GM12878 (cell line): ENCODE measurements at regions not wholly inside any gene's neighbourhood (a gene's known extent, or its start where the extent isn't known, plus 50 kb on each side); places are given as distances from the start of the nearest gene placed in this dataset.

Experiments
- ATAC-seq: fragments of 200-7000 bp; cut with Tn5 transposase; 3 replicates; pipeline ENCODE4 v1.9.1; 2020; ENCODE audit warnings: mild to moderate bottlenecking, moderate library complexity
- BruUV-seq: library from RNA; stranded (reverse); fragments of 400-500 nt; replicated peaks from 2 replicates; lab custom pipeline; 2021; lab: Mats Ljungman, UMichigan
- CTCF ChIA-PET: fragments of 300-600 bp; sonication (Branson Sonifier 250); formaldehyde crosslinking; extraction: SDS; loops from one replicate; lab custom pipeline; 2021; ENCODE audit warnings: inconsistent platforms; lab: Yijun Ruan, JAX
- POLR2A ChIA-PET: fragments of 350-600 bp; formaldehyde crosslinking; extraction: SDS; loops from one replicate; lab custom pipeline; 2021; ENCODE audit warnings: inconsistent platforms; lab: Charles Lee
- RAD21 ChIA-PET: fragments of 300-600 bp; sonication (Branson Sonifier 250); formaldehyde crosslinking; loops from one replicate; lab custom pipeline; 2023; ENCODE audit warnings: antibody characterized with exemption; ENCODE audit not compliant: unreplicated experiment; lab: Charles Lee
- SMC1A ChIA-PET: fragments of 300-600 bp; sonication (Branson Sonifier 250); formaldehyde crosslinking; loops from one replicate; lab custom pipeline; 2023; ENCODE audit not compliant: unreplicated experiment, uncharacterized antibody; lab: Charles Lee
- DNase-seq: peaks from one replicate; pipeline ENCODE4 v3.0.0-alpha.2; 2011; ENCODE audit warnings: low read depth, low spot score
- FAIRE-seq: peaks from 3 replicates; lab custom pipeline; 2011; peaks lifted over from hg19 to GRCh38; lab: Jason Lieb, UNC
- H2AFZ ChIP-seq: 2 replicates; pipeline ENCODE4 v1.6.0; 2011; ENCODE audit warnings: low read depth, low read length, control low read depth; ENCODE audit not compliant: control insufficient read depth
- H3K27ac ChIP-seq: 2 replicates; pipeline ENCODE4 v1.5.1; 2011; ENCODE audit warnings: control low read depth; ENCODE audit not compliant: control insufficient read depth, insufficient read depth
- H3K27me3 ChIP-seq, 2 experiments: replicated peaks in 1 of 2; 2 replicates each; pipeline versions ENCODE4 v1.6.0 to v1.6.1; 2011; ENCODE audit warnings: low read length in 1 of 2; ENCODE audit not compliant: control insufficient read depth in 2 of 2, insufficient read depth in 2 of 2
- H3K36me3 ChIP-seq, 2 experiments: 2 replicates each; pipeline ENCODE4 v1.5.1; 2011; ENCODE audit warnings: low read length in 1 of 2; ENCODE audit not compliant: control insufficient read depth in 2 of 2, insufficient read depth in 2 of 2
- H3K4me1 ChIP-seq: 2 replicates; pipeline ENCODE4 v1.6.1; 2011; ENCODE audit warnings: mild to moderate bottlenecking, low read length, moderate library complexity, mixed read lengths; ENCODE audit not compliant: control insufficient read depth, insufficient read depth
- H3K4me2 ChIP-seq: 2 replicates; pipeline ENCODE4 v1.6.0; 2011; ENCODE audit warnings: control low read depth; ENCODE audit not compliant: control insufficient read depth, insufficient read depth
- H3K4me3 ChIP-seq: fragments of 200-600 bp; sonication (generic); 2 replicates; pipeline ENCODE4 v1.5.1; 2016
- H3K79me2 ChIP-seq: 2 replicates; pipeline ENCODE4 v1.6.0; 2011; ENCODE audit warnings: low read length; ENCODE audit not compliant: control insufficient read depth, insufficient read depth
- H3K9ac ChIP-seq: 2 replicates; pipeline ENCODE4 v1.8.0; 2011; ENCODE audit warnings: low read length, control low read depth, mixed read lengths; ENCODE audit not compliant: control insufficient read depth, insufficient read depth
- H3K9me3 ChIP-seq: replicated peaks from 3 replicates; pipeline ENCODE4 v1.5.1; 2011; ENCODE audit warnings: mild to moderate bottlenecking, low read length; ENCODE audit not compliant: control insufficient read depth, insufficient read depth
- H4K20me1 ChIP-seq: 2 replicates; pipeline ENCODE4 v1.6.0; 2011; ENCODE audit not compliant: control insufficient read depth, insufficient read depth
- ASH2L ChIP-seq: fragments of 300-600, 200-600 bp; sonication (generic); IDR thresholded peaks from 2 replicates; pipeline ENCODE4 v1.6.1; 2017; ENCODE audit warnings: low read depth, mild to moderate bottlenecking, borderline replicate concordance
- CBFB ChIP-seq: IDR thresholded peaks from 2 replicates; pipeline ENCODE4 v1.6.1; 2016; ENCODE audit warnings: antibody characterized with exemption, low read depth
- CREB1 ChIP-seq: IDR thresholded peaks from 2 replicates; pipeline ENCODE4 v1.6.1; 2012; ENCODE audit warnings: low read depth, mild to moderate bottlenecking, inconsistent platforms
- FOS ChIP-seq: IDR thresholded peaks from 3 replicates; pipeline ENCODE4 v1.6.1; 2011; ENCODE audit warnings: borderline replicate concordance; ENCODE audit not compliant: insufficient read length; ENCODE audit errors: extremely low read depth
- KDM1A ChIP-seq: fragments of 200-600 bp; sonication (generic); IDR thresholded peaks from 2 replicates; pipeline ENCODE4 v1.6.1; 2016; ENCODE audit warnings: borderline replicate concordance
- RAD51 ChIP-seq: fragments of 450-650 bp; IDR thresholded peaks from 2 replicates; pipeline ENCODE4 v1.6.1; 2016; ENCODE audit warnings: moderate library complexity, mild to moderate bottlenecking, inconsistent platforms
- RBBP5 ChIP-seq: fragments of 200-600 bp; sonication (generic); conservative IDR thresholded peaks from 2 replicates; pipeline ENCODE4 v1.6.1; 2016
- SREBF1 ChIP-seq: IDR thresholded peaks from 2 replicates; pipeline ENCODE4 v1.6.1; 2012; ENCODE audit warnings: mild to moderate bottlenecking, low read length
- SRF ChIP-seq, 2 experiments: IDR thresholded peaks; 2 replicates each; pipeline ENCODE4 v1.6.1; 2011; ENCODE audit warnings: low read depth in 2 of 2, low read length in 2 of 2, mild to moderate bottlenecking in 1 of 2, moderate library complexity in 1 of 2
- STAT1 ChIP-seq: fragments of 450-650 bp; conservative IDR thresholded peaks from 2 replicates; pipeline ENCODE4 v1.6.1; 2014; ENCODE audit warnings: antibody characterized with exemption, mild to moderate bottlenecking
- TARDBP ChIP-seq: IDR thresholded peaks from 2 replicates; pipeline ENCODE4 v1.6.1; 2016; ENCODE audit warnings: borderline replicate concordance
- WRNIP1 ChIP-seq: IDR thresholded peaks from 2 replicates; pipeline ENCODE4 v1.6.1; 2011; ENCODE audit warnings: low read depth, low read length, improper control_type of control experiment, borderline replicate concordance
- YY1 ChIP-seq: IDR thresholded peaks from 2 replicates; pipeline ENCODE4 v1.6.1; 2011; ENCODE audit warnings: low read depth, mild to moderate bottlenecking, low read length
- ZBED1 ChIP-seq: IDR thresholded peaks from 2 replicates; pipeline ENCODE4 v1.6.1; 2016; ENCODE audit warnings: borderline replicate concordance
- WGBS: methylation state at CpG from one replicate; pipeline ENCODE4 v1.1.6; 2016; ENCODE audit warnings: low lambda C conversion rate; ENCODE audit not compliant: insufficient replicate concordance, insufficient coverage; ENCODE audit errors: missing lambda C conversion rate; 5-methylcytosine and 5-hydroxymethylcytosine counted together
- in situ Hi-C: fragments of 300-500 bp; cut with MboI; formaldehyde crosslinking; loops from 9 replicates; pipeline ENCODE4 v1.14.3; 2018; ENCODE audit warnings: mixed read lengths
- intact Hi-C: fragments of 100-400 bp; cut with micrococcal nuclease; formaldehyde crosslinking; loops from one replicate; pipeline ENCODE4 v1.14.2; 2022; ENCODE audit not compliant: unreplicated experiment
- TF ChIP-seq, protein P1 (sequence below): IDR thresholded peaks from 2 replicates; pipeline ENCODE4 v1.6.1; 2012; ENCODE audit warnings: low read length, inconsistent platforms
- TF ChIP-seq, protein P2 (sequence below): IDR thresholded peaks from 2 replicates; pipeline ENCODE4 v1.6.1; 2011; ENCODE audit warnings: borderline replicate concordance, low read depth, mild to moderate bottlenecking, moderate library complexity, mixed read lengths, low read length; ENCODE audit not compliant: insufficient read depth; ENCODE audit errors: extremely low read length
- TF ChIP-seq, protein P3 (sequence below): fragments of 450-650 bp; IDR thresholded peaks from 2 replicates; pipeline ENCODE4 v1.6.1; 2017; ENCODE audit warnings: mild to moderate bottlenecking, low read depth, inconsistent platforms; ENCODE audit not compliant: poor library complexity, severe bottlenecking
- TF ChIP-seq, protein P4 (sequence below), 3 experiments: IDR thresholded peaks in 2 of 3; conservative IDR thresholded peaks in 1 of 3; 2 replicates each; pipeline ENCODE4 v1.5.1; 2011; ENCODE audit warnings: low read depth in 3 of 3, low read length in 3 of 3, mild to moderate bottlenecking in 3 of 3, control low read depth in 2 of 3, moderate library complexity in 2 of 3, inconsistent platforms in 1 of 3, mixed read lengths in 1 of 3; ENCODE audit not compliant: control insufficient read depth in 2 of 3, insufficient read depth in 1 of 3; ENCODE audit errors: extremely low read depth in 1 of 3
- TF ChIP-seq, protein P5 (sequence below): fragments of 450-650 bp; IDR thresholded peaks from 2 replicates; pipeline ENCODE4 v1.6.1; 2016; ENCODE audit warnings: mild to moderate bottlenecking

DNA sequence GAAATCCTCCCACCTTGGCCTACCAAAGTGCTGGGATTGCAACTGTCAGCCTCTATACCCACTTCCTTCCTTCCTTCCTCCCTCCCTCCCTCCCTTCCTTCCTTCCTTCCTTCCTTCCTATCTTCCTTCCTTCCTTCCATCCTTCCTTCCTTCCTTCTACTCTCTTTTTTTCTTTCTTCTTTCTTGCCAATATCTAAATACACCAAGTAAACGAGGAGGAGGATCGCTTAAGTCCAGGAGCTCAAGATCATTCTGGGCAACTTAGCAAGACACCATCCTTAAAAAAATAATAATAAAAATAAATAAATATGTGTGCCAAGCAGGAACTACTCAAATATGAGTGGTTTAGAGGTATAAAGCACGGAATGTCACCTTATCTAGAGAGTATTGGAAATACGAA lies 249.4 kb upstream of the TRIB2 start:
- H3K27ac ChIP-seq, result no peak overlapping the region
- no peak overlapping the region for H3K4me2 ChIP-seq
- H3K79me2 ChIP-seq, result no peaks in the 10 kb centered on the region
- H3K36me3 ChIP-seq, result no peaks in the 10 kb centered on the region
- ChIA-PET RAD21 (no interaction called here), CTCF (no interaction called here), POLR2A (no interaction called here), SMC1A (interaction anchor here (1.0 kb wide), 1 partner anchor 22 kb away, joined by 3 read pairs; no protein-coding TSS in a partner anchor)
- no peaks in the 10 kb centered on the region for H4K20me1 ChIP-seq
- DNase-seq (no peak), ATAC-seq (no peak), FAIRE-seq (no peak)
- H3K4me1 ChIP-seq, result no peaks in the 10 kb centered on the region
- no peak overlapping the region for H2AFZ ChIP-seq
- no peak overlapping the region for H3K4me3 ChIP-seq
- intact Hi-C loops, result no loop called here
- no peaks in the 10 kb centered on the region for H3K27me3 ChIP-seq
- no TSS peak for BruUV-seq
- H3K9ac ChIP-seq, result no peak overlapping the region
- in situ Hi-C loops, result no loop called here
- WGBS, result 60% methylated on average over 4 of the region's 4 CpGs
- no peaks in the 10 kb centered on the region; the same call in 2 of the 3 replicates for H3K9me3 ChIP-seq
- TF ChIP-seq CREB1, result no peak
- TF ChIP-seq ZBED1, result no peak
- TF ChIP-seq STAT1, result no peak
- TF ChIP-seq SREBF1, result no peak
- TF ChIP-seq ASH2L, result no peak
- TF ChIP-seq KDM1A, result no peak
- TF ChIP-seq CBFB, result no peak
- no peak for TF ChIP-seq TARDBP
- TF ChIP-seq RAD51, result no peak
- TF ChIP-seq, protein P1, sequence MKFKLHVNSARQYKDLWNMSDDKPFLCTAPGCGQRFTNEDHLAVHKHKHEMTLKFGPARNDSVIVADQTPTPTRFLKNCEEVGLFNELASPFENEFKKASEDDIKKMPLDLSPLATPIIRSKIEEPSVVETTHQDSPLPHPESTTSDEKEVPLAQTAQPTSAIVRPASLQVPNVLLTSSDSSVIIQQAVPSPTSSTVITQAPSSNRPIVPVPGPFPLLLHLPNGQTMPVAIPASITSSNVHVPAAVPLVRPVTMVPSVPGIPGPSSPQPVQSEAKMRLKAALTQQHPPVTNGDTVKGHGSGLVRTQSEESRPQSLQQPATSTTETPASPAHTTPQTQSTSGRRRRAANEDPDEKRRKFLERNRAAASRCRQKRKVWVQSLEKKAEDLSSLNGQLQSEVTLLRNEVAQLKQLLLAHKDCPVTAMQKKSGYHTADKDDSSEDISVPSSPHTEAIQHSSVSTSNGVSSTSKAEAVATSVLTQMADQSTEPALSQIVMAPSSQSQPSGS, result no peak
- TF ChIP-seq, protein P2, sequence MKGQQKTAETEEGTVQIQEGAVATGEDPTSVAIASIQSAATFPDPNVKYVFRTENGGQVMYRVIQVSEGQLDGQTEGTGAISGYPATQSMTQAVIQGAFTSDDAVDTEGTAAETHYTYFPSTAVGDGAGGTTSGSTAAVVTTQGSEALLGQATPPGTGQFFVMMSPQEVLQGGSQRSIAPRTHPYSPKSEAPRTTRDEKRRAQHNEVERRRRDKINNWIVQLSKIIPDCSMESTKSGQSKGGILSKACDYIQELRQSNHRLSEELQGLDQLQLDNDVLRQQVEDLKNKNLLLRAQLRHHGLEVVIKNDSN, result no peak
- no peak for TF ChIP-seq SRF (IDR thresholded peaks at IDR 0.05; ENCODE audit: low read depth in 2 of 2, low read length in 2 of 2)
- TF ChIP-seq, protein P3, sequence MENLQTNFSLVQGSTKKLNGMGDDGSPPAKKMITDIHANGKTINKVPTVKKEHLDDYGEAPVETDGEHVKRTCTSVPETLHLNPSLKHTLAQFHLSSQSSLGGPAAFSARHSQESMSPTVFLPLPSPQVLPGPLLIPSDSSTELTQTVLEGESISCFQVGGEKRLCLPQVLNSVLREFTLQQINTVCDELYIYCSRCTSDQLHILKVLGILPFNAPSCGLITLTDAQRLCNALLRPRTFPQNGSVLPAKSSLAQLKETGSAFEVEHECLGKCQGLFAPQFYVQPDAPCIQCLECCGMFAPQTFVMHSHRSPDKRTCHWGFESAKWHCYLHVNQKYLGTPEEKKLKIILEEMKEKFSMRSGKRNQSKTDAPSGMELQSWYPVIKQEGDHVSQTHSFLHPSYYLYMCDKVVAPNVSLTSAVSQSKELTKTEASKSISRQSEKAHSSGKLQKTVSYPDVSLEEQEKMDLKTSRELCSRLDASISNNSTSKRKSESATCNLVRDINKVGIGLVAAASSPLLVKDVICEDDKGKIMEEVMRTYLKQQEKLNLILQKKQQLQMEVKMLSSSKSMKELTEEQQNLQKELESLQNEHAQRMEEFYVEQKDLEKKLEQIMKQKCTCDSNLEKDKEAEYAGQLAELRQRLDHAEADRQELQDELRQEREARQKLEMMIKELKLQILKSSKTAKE, result no peak
- TF ChIP-seq, protein P4, sequence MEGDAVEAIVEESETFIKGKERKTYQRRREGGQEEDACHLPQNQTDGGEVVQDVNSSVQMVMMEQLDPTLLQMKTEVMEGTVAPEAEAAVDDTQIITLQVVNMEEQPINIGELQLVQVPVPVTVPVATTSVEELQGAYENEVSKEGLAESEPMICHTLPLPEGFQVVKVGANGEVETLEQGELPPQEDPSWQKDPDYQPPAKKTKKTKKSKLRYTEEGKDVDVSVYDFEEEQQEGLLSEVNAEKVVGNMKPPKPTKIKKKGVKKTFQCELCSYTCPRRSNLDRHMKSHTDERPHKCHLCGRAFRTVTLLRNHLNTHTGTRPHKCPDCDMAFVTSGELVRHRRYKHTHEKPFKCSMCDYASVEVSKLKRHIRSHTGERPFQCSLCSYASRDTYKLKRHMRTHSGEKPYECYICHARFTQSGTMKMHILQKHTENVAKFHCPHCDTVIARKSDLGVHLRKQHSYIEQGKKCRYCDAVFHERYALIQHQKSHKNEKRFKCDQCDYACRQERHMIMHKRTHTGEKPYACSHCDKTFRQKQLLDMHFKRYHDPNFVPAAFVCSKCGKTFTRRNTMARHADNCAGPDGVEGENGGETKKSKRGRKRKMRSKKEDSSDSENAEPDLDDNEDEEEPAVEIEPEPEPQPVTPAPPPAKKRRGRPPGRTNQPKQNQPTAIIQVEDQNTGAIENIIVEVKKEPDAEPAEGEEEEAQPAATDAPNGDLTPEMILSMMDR (IDR thresholded peaks at IDR 0.05 in 2 of 3, conservative IDR thresholded peaks at IDR 0.05 in 1 of 3; ENCODE audit: control insufficient read depth in 2 of 3, extremely low read depth in 1 of 3, insufficient read depth in 1 of 3, low read depth in 3 of 3, low read length in 3 of 3), result no peak
- no peak for TF ChIP-seq WRNIP1
- TF ChIP-seq, protein P5, sequence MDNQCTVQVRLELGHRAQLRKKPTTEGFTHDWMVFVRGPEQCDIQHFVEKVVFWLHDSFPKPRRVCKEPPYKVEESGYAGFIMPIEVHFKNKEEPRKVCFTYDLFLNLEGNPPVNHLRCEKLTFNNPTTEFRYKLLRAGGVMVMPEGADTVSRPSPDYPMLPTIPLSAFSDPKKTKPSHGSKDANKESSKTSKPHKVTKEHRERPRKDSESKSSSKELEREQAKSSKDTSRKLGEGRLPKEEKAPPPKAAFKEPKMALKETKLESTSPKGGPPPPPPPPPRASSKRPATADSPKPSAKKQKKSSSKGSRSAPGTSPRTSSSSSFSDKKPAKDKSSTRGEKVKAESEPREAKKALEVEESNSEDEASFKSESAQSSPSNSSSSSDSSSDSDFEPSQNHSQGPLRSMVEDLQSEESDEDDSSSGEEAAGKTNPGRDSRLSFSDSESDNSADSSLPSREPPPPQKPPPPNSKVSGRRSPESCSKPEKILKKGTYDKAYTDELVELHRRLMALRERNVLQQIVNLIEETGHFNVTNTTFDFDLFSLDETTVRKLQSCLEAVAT, result no peak
- no peak for TF ChIP-seq YY1
- no peak for TF ChIP-seq FOS
- TF ChIP-seq RBBP5, result no peak
